H9 (cell line): ENCODE measurements at regions not wholly inside any gene's neighbourhood (a gene's known extent, or its start where the extent isn't known, plus 50 kb on each side); places are given as distances from the start of the nearest gene placed in this dataset.

ENCODE experiments used
- DNase-seq: peaks from one replicate; pipeline ENCODE4 v3.0.0-alpha.2; 2017
- H2AFZ ChIP-seq: one replicate; pipeline ENCODE4 v1.6.1; 2013; ENCODE audit warnings: mild to moderate bottlenecking, low read length, control low read depth, moderate library complexity
- H2AK5ac ChIP-seq: 2 replicates; pipeline ENCODE4 v1.6.1; 2013; ENCODE audit warnings: low read length, control low read depth, mixed read lengths; ENCODE audit not compliant: insufficient read length
- H2BK120ac ChIP-seq: one replicate; pipeline ENCODE4 v1.6.1; 2013; ENCODE audit warnings: low read depth, mild to moderate bottlenecking, low read length, control low read depth, inconsistent platforms; ENCODE audit not compliant: poor library complexity, severe bottlenecking
- H2BK12ac ChIP-seq: 2 replicates; pipeline ENCODE4 v1.6.1; 2013; ENCODE audit warnings: low read length, control low read depth, mixed read lengths, low read depth; ENCODE audit not compliant: insufficient read length
- H2BK15ac ChIP-seq: 2 replicates; pipeline ENCODE4 v1.6.1; 2013; ENCODE audit warnings: low read depth, low read length, control low read depth
- H2BK20ac ChIP-seq: one replicate; pipeline ENCODE4 v1.6.1; 2013; ENCODE audit warnings: low read depth, mild to moderate bottlenecking, low read length, control low read depth, inconsistent platforms; ENCODE audit not compliant: poor library complexity, severe bottlenecking
- H2BK5ac ChIP-seq: 2 replicates; pipeline ENCODE4 v1.6.1; 2013; ENCODE audit warnings: low read length, control low read depth, mixed read lengths; ENCODE audit not compliant: insufficient read length
- H3K14ac ChIP-seq: 2 replicates; pipeline ENCODE4 v1.6.1; 2013; ENCODE audit warnings: low read length, control low read depth; ENCODE audit not compliant: insufficient read depth
- H3K18ac ChIP-seq: 2 replicates; pipeline ENCODE4 v1.6.1; 2013; ENCODE audit warnings: low read depth, mild to moderate bottlenecking, mixed read lengths, low read length, control low read depth; ENCODE audit not compliant: insufficient read length
- H3K23ac ChIP-seq: 2 replicates; pipeline ENCODE4 v1.6.1; 2013; ENCODE audit warnings: low read length, control low read depth, mixed read lengths, low read depth; ENCODE audit not compliant: insufficient read length
- H3K23me2 ChIP-seq: 2 replicates; pipeline ENCODE4 v1.6.1; 2013; ENCODE audit warnings: low read depth, mild to moderate bottlenecking, mixed read lengths, low read length, control low read depth; ENCODE audit not compliant: insufficient read length, poor library complexity, severe bottlenecking
- H3K27ac ChIP-seq: 2 replicates; pipeline ENCODE4 v1.5.1; 2013; ENCODE audit warnings: low read length, control low read depth, mixed read lengths, low read depth; ENCODE audit not compliant: insufficient read length
- H3K27me3 ChIP-seq: 2 replicates; pipeline ENCODE4 v1.6.1; 2013; ENCODE audit warnings: low read length, control low read depth, inconsistent platforms; ENCODE audit not compliant: insufficient read depth
- H3K4ac ChIP-seq: 2 replicates; pipeline ENCODE4 v1.6.1; 2013; ENCODE audit warnings: low read depth, mild to moderate bottlenecking, control low read depth, inconsistent platforms, low read length, moderate library complexity
- H3K4me1 ChIP-seq: 2 replicates; pipeline ENCODE4 v1.6.1; 2013; ENCODE audit warnings: low read length, control low read depth, inconsistent platforms; ENCODE audit not compliant: insufficient read depth
- H3K4me2 ChIP-seq: 2 replicates; pipeline ENCODE4 v1.6.1; 2013; ENCODE audit warnings: low read length, control low read depth, mixed read lengths; ENCODE audit not compliant: insufficient read length, insufficient read depth
- H3K56ac ChIP-seq: 2 replicates; pipeline ENCODE4 v1.6.1; 2013; ENCODE audit warnings: low read depth, mild to moderate bottlenecking, mixed read lengths, low read length, control low read depth; ENCODE audit not compliant: insufficient read length
- H3K79me1 ChIP-seq: 2 replicates; pipeline ENCODE4 v1.6.1; 2013; ENCODE audit warnings: low read depth, mild to moderate bottlenecking, moderate library complexity, low read length, control low read depth, inconsistent platforms; ENCODE audit not compliant: insufficient read depth, poor library complexity, severe bottlenecking
- H3K79me2 ChIP-seq: 2 replicates; pipeline ENCODE4 v1.6.1; 2013; ENCODE audit warnings: low read length, control low read depth, inconsistent platforms; ENCODE audit not compliant: insufficient read depth
- H3K9ac ChIP-seq: 2 replicates; pipeline ENCODE4 v1.6.1; 2013; ENCODE audit warnings: low read length, control low read depth, mixed read lengths; ENCODE audit not compliant: insufficient read length; ENCODE audit errors: extremely low read depth
- H3K9me3 ChIP-seq: one replicate; pipeline ENCODE4 v1.6.1; 2013; ENCODE audit warnings: low read depth, low read length, inconsistent platforms; ENCODE audit not compliant: control insufficient read depth
- H3T11ph ChIP-seq: one replicate; pipeline ENCODE4 v1.6.1; 2013; ENCODE audit warnings: mild to moderate bottlenecking, low read length, control low read depth, inconsistent platforms
- H4K20me1 ChIP-seq: one replicate; pipeline ENCODE4 v1.6.1; 2013; ENCODE audit not compliant: control insufficient read depth, insufficient read length, insufficient read depth
- H4K5ac ChIP-seq: 2 replicates; pipeline ENCODE4 v1.6.1; 2013; ENCODE audit warnings: low read depth, mild to moderate bottlenecking, mixed read lengths, low read length, control low read depth; ENCODE audit not compliant: insufficient read length
- H4K8ac ChIP-seq: replicated peaks from 2 replicates; pipeline ENCODE4 v1.6.1; 2013; ENCODE audit warnings: low read length, control low read depth, mixed read lengths, low read depth; ENCODE audit not compliant: insufficient read length
- H4K91ac ChIP-seq: 2 replicates; pipeline ENCODE4 v1.6.1; 2013; ENCODE audit warnings: low read depth, mild to moderate bottlenecking, moderate library complexity, mixed read lengths, low read length, control low read depth; ENCODE audit not compliant: insufficient read length
- H3K27ac Mint-ChIP-seq, 3 experiments: 2 replicates in 2 of 3; 3 replicates in 1 of 3; pipeline ENCODE4 v1.8.0; 2020 to 2021; ENCODE audit warnings: mixed read lengths in 3 of 3, mild to moderate bottlenecking in 1 of 3, moderate library complexity in 1 of 3
- H3K27me3 Mint-ChIP-seq: 2 replicates; pipeline ENCODE4 v1.8.0; 2021; ENCODE audit warnings: low read depth, mild to moderate bottlenecking, moderate library complexity, mixed read lengths
- H3K36me3 Mint-ChIP-seq, 3 experiments: 2 replicates in 2 of 3; 3 replicates in 1 of 3; pipeline ENCODE4 v1.8.0; 2020 to 2021; ENCODE audit warnings: low read depth in 3 of 3, mixed read lengths in 3 of 3; ENCODE audit not compliant: insufficient read depth in 1 of 3
- H3K4me1 Mint-ChIP-seq, 2 experiments: 2 replicates each; pipeline ENCODE4 v1.8.0; 2020; ENCODE audit warnings: mixed read lengths in 2 of 2
- H3K4me3 Mint-ChIP-seq, 2 experiments: 2 replicates in 1 of 2; 3 replicates in 1 of 2; pipeline ENCODE4 v1.8.0; 2020 to 2021; ENCODE audit warnings: mild to moderate bottlenecking in 2 of 2, mixed read lengths in 2 of 2, moderate library complexity in 1 of 2
- H3K9me3 Mint-ChIP-seq, 2 experiments: 2 replicates in 1 of 2; 3 replicates in 1 of 2; pipeline ENCODE4 v1.8.0; 2020; ENCODE audit warnings: mild to moderate bottlenecking in 2 of 2, mixed read lengths in 2 of 2, moderate library complexity in 1 of 2
- WGBS: extraction: QIAGEN DNeasy Blood & Tissue Kit; methylation state at CpG from one replicate; pipeline ENCODE4 v1.1.7; 2013; ENCODE audit warnings: missing lambda C conversion rate, low lambda C conversion rate, mixed read lengths; ENCODE audit not compliant: insufficient read length; ENCODE audit errors: extremely low coverage; 5-methylcytosine and 5-hydroxymethylcytosine counted together
- TF ChIP-seq, protein P1 (sequence below): fragments of 200-600 bp; sonication (generic); conservative IDR thresholded peaks from 3 replicates; pipeline ENCODE4 v1.8.0; 2021; ENCODE audit warnings: antibody characterized with exemption, mild to moderate bottlenecking

GRCh38 chr6:169315830-169316614, 62.4 kb upstream of the THBS2 start:
- TF ChIP-seq, protein P1, sequence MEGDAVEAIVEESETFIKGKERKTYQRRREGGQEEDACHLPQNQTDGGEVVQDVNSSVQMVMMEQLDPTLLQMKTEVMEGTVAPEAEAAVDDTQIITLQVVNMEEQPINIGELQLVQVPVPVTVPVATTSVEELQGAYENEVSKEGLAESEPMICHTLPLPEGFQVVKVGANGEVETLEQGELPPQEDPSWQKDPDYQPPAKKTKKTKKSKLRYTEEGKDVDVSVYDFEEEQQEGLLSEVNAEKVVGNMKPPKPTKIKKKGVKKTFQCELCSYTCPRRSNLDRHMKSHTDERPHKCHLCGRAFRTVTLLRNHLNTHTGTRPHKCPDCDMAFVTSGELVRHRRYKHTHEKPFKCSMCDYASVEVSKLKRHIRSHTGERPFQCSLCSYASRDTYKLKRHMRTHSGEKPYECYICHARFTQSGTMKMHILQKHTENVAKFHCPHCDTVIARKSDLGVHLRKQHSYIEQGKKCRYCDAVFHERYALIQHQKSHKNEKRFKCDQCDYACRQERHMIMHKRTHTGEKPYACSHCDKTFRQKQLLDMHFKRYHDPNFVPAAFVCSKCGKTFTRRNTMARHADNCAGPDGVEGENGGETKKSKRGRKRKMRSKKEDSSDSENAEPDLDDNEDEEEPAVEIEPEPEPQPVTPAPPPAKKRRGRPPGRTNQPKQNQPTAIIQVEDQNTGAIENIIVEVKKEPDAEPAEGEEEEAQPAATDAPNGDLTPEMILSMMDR, result no peak
- Histone ChIP-seq H4K5ac (no peak overlapping the region), H3K27me3 (no peaks in the 10 kb centered on the region), H2BK5ac (no peak overlapping the region), H3K9me3 (no peaks in the 10 kb centered on the region), H2BK20ac (no peak overlapping the region), H3K23ac (no peak overlapping the region), H3K18ac (no peak overlapping the region), H3T11ph (no peak overlapping the region), H3K4ac (no peak overlapping the region), H2BK15ac (no peak overlapping the region), H3K27ac (no peak overlapping the region), H4K91ac (no peak overlapping the region), H3K56ac (no peak overlapping the region), H3K9ac (no peak overlapping the region), H3K4me2 (no peak overlapping the region), H2AK5ac (no peak overlapping the region), H3K23me2 (no peaks in the 10 kb centered on the region), H2BK12ac (no peak overlapping the region), H4K8ac (no peak overlapping the region), H3K14ac (no peak overlapping the region), H2BK120ac (no peak overlapping the region), H4K20me1 (no peaks in the 10 kb centered on the region), H3K79me2 (no peaks in the 10 kb centered on the region), H3K79me1 (no peaks in the 10 kb centered on the region), H2AFZ (no peak overlapping the region), H3K4me1 (no peaks in the 10 kb centered on the region)
- no peaks in the 10 kb centered on the region for H3K9me3 Mint-ChIP-seq
- WGBS, result no CpG with 5 or more reads among the region's 12 CpGs
- H3K36me3 Mint-ChIP-seq, result no peaks in the 10 kb centered on the region
- no peak overlapping the region for H3K27ac Mint-ChIP-seq
- H3K27me3 Mint-ChIP-seq, result no peaks in the 10 kb centered on the region; the same call in 1 of the 2 replicates
- H3K4me1 Mint-ChIP-seq, result peaks cover 5 to 6% of the 10 kb centered on the region in 2 experiments
- DNase-seq, result no peak
- no peak overlapping the region for H3K4me3 Mint-ChIP-seq
